ENCODE measurements at regions not wholly inside any gene's neighbourhood (a gene's known extent, or its start where the extent isn't known, plus 50 kb on each side); places are given as distances from the start of the nearest gene placed in this dataset.

- Histone ChIP-seq H3K4me1 (ENCODE audit: insufficient read depth, low read length, poor library complexity, severe bottlenecking) (no peaks in the 10 kb centered on the region), H3K27ac (ENCODE audit: low read depth, low read length, poor library complexity, severe bottlenecking) (no peak overlapping the region), H3K4me3 (ENCODE audit: low read depth, low read length, poor library complexity, severe bottlenecking) (no peak overlapping the region), H3K36me3 (ENCODE audit: insufficient read depth, low read length, poor library complexity, severe bottlenecking) (no peaks in the 10 kb centered on the region), H3K9me3 (ENCODE audit: low read depth, low read length, poor library complexity, severe bottlenecking) (no peaks in the 10 kb centered on the region), H3K27me3 (replicated peaks; ENCODE audit: insufficient read depth, low read depth, low read length, poor library complexity) (no peaks in the 10 kb centered on the region)
- ChIA-PET POLR2A (ENCODE audit: low non-redundant PET) (no interaction called here), CTCF (no interaction called here)
- intact Hi-C loops (cut with micrococcal nuclease; ENCODE audit: unreplicated experiment), result no loop called here
- DNase-seq (ENCODE audit: low spot score), result no peak
- TF ChIP-seq EZH2 (IDR thresholded peaks at IDR 0.05; ENCODE audit: borderline replicate concordance, low read depth, low read length, poor library complexity, severe bottlenecking) (no peak), CTCF (conservative IDR thresholded peaks at IDR 0.05; ENCODE audit: low read depth, low read length) (no peak)
- no TSS peak for BruUV-seq (replicated peaks)
Observed at GRCh38 chr13:54091884-54092283, 1063.3 kb downstream of the OLFM4 start.

GRCh38 chr13:54092686-54093085 lies 1064.1 kb downstream of the OLFM4 start:
- CTCF ChIA-PET, result no interaction called here

GRCh38 chr13:54110597-54110996 lies 1082.0 kb downstream of the OLFM4 start:
- no TSS peak for BruUV-seq (replicated peaks)
- Histone ChIP-seq H3K27me3 (replicated peaks; ENCODE audit: insufficient read depth, low read depth, low read length, poor library complexity) (no peaks in the 10 kb centered on the region), H3K36me3 (ENCODE audit: insufficient read depth, low read length, poor library complexity, severe bottlenecking) (no peaks in the 10 kb centered on the region), H3K27ac (ENCODE audit: low read depth, low read length, poor library complexity, severe bottlenecking) (no peak overlapping the region), H3K9me3 (ENCODE audit: low read depth, low read length, poor library complexity, severe bottlenecking) (no peaks in the 10 kb centered on the region), H3K4me3 (ENCODE audit: low read depth, low read length, poor library complexity, severe bottlenecking) (no peak overlapping the region), H3K4me1 (ENCODE audit: insufficient read depth, low read length, poor library complexity, severe bottlenecking) (no peaks in the 10 kb centered on the region)
- CTCF ChIA-PET, result interaction anchor here (0.6 kb wide), 1 partner anchor 14 kb away, joined by 3 read pairs; no protein-coding TSS in a partner anchor
- intact Hi-C loops (cut with micrococcal nuclease; ENCODE audit: unreplicated experiment), result no loop called here
- TF ChIP-seq CTCF (conservative IDR thresholded peaks at IDR 0.05; ENCODE audit: low read depth, low read length) (no peak), EZH2 (IDR thresholded peaks at IDR 0.05; ENCODE audit: borderline replicate concordance, low read depth, low read length, poor library complexity, severe bottlenecking) (no peak)
- no peak for DNase-seq (ENCODE audit: low spot score)
- POLR2A ChIA-PET (ENCODE audit: low non-redundant PET), result no interaction called here

More at GRCh38 chr13:54092686-54093085, 1064.1 kb downstream of the OLFM4 start:
- Histone ChIP-seq H3K27me3 (replicated peaks; ENCODE audit: insufficient read depth, low read depth, low read length, poor library complexity) (no peaks in the 10 kb centered on the region), H3K36me3 (ENCODE audit: insufficient read depth, low read length, poor library complexity, severe bottlenecking) (no peaks in the 10 kb centered on the region), H3K9me3 (ENCODE audit: low read depth, low read length, poor library complexity, severe bottlenecking) (no peaks in the 10 kb centered on the region), H3K27ac (ENCODE audit: low read depth, low read length, poor library complexity, severe bottlenecking) (no peak overlapping the region), H3K4me3 (ENCODE audit: low read depth, low read length, poor library complexity, severe bottlenecking) (no peak overlapping the region), H3K4me1 (ENCODE audit: insufficient read depth, low read length, poor library complexity, severe bottlenecking) (no peaks in the 10 kb centered on the region)
- no peak for TF ChIP-seq EZH2 (IDR thresholded peaks at IDR 0.05; ENCODE audit: borderline replicate concordance, low read depth, low read length, poor library complexity, severe bottlenecking)
- TF ChIP-seq CTCF (conservative IDR thresholded peaks at IDR 0.05; ENCODE audit: low read depth, low read length), result no peak
- DNase-seq (ENCODE audit: low spot score), result no peak
- intact Hi-C loops (cut with micrococcal nuclease; ENCODE audit: unreplicated experiment), result no loop called here
- no TSS peak for BruUV-seq (replicated peaks)
- POLR2A ChIA-PET (ENCODE audit: low non-redundant PET), result no interaction called here
